CD4-positive, alpha-beta T cell treated with Interleukin-15 for 4 hours (primary cell): ENCODE measurements at regions not wholly inside any gene's neighbourhood (a gene's known extent, or its start where the extent isn't known, plus 50 kb on each side); places are given as distances from the start of the nearest gene placed in this dataset.
"Not testable (repeated sequence)": the region's sequence is repeated elsewhere in the genome, so short reads cannot be mapped to it uniquely, and the experiment has no call there.

Experiments
- DNase-seq: peaks from one replicate; pipeline ENCODE4 v3.0.0-alpha.2; 2020; ENCODE audit warnings: low spot score

DNA sequence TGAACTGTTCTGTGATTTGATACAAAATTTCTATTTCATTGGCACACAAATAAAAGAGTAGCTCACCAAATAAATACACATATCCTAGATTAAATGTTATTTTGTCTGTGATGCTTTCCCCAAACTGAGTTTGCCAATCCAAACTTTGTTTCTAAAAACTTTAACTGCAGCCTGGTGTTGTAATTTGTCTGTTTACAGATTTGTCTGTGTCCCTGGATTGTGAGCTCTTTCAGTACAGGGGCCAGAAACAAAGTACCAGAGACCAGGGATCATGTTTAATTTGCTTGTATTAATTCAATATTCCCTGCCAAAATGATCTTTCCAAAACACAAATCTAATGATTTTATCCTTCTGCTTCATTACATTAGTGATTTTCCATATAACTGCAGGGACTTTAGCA, 1044.6 kb upstream of the GJE1 start:
- no peak for DNase-seq

DNA sequence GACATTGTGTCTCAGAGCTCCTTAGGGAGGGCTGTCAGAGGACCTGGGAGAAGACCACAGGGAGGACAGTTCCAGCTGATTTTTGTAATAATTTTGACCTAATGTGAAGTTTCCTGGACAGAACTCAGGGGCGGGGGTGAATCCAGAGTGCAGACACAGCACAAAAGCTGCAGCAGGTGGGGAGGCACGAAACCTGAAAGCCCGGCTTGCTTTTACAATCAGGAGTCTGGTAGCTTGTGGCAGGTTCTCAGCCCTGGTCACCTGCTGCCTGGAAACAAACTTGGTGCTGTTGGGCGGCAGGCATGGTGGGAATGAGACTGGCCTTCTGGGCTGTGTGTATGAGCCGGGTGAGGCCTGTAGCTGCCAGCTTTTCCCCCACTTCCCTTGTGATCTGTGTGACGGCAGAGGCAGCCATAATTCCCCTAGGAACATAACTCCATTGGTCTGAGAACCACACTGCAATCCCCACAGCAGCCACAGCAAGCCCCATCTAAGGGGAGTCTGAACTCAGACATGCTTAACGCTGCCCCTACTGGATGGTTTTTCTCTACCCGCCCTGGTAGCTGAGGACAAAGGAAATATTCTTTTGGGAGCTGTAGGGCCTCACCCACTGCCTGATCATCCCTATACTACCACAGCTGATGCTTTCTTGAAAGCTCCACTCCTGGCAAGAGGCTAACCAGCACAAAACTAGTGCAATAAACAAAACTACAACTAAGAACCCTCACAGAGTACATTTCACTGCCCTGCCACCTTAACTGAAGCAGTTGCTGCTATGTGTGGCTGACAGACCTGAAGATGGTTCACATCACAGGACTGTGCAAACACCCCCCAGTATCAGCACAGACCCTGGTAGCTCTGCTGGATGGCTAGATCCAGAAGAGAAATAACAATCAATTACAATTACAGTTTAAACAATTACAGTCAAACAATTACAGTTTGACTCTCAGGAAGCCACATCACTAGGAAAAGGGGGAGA, 1055.1 kb upstream of the GJE1 start:
- DNase-seq = no peak

DNA sequence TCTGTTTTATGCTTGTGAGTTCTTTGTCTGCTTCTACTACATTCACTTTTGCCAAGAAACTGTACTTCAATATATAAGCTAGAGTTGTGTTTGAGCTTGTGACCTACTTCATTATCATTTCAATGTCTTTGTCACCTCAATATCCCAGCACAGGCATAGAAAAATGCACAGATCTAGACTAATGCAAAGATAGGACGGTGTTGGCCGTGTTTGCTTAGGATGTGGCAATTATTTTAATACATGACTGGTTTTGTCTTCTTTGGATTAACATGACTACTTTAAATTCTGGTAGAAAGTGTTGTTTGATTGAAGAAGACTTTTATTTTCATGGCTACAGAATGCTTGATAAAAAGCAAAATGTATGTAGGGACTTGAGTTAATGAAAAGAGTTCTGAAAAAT, 1075.0 kb upstream of the GJE1 start:
- no peak for DNase-seq

DNA sequence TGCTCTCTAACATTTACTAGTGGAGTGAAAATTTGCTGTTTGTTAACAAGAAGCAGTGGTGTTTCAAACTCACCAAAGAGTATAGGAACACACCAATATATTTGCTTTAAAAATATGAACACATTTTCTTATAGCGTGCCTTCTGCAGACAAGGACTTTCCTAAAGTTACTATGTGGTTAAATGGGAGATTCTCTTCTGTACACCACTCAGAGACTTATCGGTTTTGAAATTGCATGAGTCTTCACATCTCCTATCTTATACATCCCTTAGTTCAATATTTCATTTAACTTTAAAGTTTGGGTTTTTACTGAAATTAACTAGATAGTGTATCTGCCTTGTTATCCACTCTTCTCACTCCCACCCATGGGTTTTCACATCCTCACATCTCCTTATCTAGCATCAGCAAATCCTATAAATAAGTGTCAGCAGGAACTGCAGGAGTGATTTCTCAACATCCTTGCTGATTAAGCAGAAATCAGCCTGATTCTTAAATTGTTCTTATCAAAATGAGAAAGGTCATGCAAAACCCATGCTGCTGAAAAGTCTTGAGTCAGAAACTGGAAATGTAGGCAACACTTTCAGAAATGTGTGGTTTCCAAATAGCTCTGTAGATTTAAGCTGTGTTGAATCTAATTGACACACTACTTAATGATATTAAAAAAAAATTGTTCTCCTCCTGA, 1075.6 kb upstream of the GJE1 start:
- DNase-seq = no peak

DNA sequence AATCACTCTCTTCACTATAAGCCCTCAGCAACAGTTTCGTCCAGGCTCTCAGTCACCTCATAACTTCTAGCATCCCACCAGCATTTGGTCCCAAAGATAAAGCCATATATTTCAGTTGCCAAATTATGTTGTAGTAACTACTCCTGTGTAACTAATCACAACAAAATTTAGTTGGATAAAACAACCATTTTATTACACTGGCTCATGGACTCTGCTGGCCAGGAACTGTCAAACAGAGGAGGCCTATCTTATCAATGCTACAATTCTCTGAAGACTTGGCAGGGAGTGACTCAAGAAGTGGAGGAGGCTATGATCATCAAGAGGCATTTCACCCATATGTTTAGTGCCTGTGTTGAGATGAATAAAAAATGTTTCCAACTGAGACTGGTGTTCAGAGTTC, 1082.3 kb upstream of the GJE1 start:
- no peak for DNase-seq

DNA sequence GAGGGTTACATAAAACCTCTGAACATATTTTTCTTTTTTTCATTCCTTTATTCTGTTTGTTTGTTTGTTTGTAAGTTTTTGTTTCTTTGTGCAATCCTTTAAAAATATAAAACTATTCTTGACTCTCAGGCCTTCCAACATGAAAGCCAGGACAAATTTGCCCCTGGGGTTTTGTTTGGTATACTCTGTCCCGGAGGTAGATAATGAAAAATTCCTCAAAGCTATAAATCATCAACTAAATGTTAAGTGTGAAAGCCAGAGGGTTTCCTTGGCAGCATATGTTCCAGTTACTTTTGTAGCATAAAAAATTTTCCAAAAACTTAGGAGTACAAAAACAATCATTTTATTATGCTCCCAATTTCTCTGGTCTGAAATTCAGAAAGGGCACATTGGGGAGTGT, 1084.3 kb upstream of the GJE1 start:
- DNase-seq = no peak

DNA sequence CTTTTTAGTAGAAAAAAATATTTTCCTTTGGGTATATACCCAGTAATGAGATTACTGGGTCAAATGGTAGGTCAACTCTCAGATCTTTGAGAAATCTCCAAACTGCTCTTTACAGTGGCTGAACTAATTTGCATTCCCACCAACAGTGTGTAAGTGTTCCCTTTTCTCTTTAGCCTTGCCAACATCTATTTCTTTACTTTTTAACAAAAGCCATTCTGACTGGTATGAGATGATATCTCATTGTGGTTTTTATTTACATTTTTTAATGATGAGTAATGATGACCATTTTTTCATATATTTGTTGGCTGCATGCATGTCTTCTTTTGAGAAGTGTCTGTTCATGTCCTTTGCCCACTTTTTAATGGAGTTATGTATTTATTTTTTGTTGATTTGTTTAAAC, 1086.2 kb upstream of the GJE1 start:
- DNase-seq = not testable (repeated sequence)

DNA sequence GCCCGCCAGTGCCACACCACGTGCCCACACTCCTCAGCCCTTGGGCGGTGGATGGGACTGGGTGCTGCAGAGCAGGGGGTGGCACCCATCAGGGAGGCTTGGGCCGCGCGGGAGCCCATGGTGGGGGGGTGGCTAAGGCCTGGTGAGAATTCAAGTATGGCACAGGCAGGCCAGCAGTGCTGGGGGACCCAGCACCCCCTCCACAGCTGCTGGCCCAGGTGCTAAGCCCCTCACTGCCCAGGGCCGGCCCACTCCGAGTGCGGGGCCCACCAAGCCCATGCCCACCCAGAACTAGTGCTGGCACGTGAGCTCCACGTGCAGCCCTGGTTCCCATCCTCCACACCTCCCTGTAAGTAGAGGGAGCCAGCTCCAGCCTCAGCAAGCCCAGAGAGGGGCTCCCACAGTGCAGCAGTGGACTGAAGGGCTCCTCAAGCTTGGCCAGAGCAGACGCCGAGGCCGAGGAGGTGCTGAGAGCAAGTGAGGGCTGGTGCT, 1091.1 kb upstream of the GJE1 start:
- no peak for DNase-seq

DNA sequence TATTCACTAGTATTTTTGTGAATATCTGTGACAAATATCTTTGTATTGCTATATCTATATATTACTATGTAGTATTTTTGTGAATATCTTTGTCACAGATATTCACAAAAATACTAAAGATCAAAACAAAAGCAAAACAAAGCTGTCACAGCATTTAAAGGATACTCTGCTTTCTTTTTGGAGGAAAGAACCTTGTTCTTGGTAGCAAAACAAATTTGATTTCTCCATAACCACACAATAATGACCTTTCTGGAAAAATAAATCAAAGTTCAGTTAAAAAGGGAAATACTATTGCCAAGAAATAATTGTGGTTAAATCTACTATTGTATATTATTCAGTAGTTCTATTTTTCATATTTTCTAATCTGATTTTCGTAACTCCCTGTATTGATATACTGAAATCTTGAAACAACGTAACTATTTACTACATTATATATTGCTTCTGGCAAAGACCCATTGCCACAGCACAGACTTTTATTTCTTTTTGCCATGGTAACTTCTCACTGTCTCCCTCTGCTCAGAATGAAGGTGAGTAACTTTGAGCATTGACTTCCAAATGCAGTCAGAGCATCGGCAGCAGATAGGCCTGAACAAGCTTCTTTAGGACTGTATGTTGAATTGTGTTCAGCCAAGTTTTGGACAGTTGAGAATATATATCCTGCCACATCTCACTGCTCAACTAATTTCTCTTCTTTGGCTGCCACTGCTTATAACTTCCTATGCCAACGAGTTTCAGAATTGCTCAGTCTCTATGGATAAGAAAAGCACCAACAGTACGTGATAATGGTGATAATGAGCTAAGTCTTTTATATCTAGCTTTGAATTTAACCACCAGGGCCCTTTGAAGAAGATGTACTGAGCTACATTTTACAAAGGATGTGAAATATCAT, 1097.2 kb upstream of the GJE1 start:
- no peak for DNase-seq

DNA sequence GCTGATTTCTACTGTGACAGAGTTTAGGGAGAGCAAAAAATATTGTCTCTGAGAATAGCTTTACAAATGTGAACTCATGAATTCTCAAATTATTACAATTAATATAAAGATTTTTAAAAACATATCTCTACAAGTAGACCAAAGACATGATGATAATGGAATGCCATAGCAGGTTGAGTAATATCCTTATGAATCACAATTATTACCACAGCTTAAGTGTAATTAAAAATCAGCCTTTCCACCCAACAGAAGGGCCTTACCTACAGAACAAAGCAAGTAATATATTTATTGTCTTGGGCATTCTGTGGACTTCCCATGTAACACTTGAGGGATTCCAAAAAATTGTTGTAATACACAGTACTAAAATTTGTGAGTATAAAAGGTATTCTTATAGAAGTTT, 1099.6 kb upstream of the GJE1 start:
- no peak for DNase-seq

DNA sequence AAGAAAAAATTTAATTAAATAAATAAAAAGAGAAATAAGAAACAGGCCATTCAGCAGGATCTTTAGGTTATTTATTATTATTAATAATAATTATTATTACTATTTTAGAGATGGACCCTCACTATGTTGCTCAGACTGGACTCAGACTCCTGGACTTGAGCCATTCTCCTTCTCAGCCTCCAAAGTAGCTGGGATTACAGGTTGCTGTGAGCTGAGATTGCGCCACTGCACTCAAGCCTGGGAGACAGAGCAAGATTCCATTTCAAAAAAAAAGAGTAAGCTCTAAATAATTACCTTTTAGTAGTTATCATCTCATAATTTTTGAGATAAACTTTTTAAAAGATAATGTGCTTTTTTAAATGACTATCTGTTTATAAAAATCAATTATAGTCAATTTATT, 1102.8 kb upstream of the GJE1 start:
- no peak for DNase-seq

DNA sequence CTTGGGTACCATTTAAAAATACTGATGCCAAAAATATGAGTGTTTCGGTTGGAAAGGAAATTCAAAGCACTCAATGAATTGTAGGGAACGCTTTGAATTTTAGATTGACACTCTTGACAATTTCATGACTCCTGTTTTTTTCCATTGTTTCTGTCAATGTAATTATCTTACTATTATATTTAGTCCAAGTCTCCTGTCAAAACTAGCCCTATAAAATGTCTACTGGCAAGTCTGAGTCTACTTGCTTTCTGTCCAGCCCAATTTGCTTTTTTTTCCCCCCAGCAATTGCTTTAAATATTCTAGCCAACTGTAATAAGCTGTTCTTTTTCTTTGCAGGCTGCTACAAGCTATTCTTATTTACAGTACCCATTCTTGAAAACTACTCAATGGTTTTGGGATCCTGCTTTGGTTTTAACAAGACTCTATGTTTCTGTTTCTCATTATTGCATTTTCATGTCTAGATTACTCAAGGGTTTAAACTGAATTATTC, 1103.9 kb upstream of the GJE1 start:
- DNase-seq = no peak

DNA sequence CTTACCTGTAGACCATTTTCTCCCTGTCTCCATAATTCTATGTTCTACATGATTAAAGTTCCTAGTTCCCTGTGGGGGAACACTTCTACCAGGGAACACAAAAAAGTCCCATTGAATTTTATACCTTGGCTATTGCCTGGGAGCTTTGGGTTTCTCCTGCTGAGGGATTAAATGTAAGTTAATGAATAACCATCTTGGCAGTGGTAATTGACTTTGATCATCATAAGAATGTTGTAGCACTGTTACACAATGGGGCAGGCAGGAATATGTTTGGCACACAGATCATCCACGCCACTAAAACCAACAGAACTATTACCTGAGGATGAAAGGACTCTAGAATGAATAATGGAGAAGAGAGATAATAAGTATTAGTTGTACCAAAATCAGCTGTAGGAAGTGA, 1106.2 kb upstream of the GJE1 start:
- no peak for DNase-seq

DNA sequence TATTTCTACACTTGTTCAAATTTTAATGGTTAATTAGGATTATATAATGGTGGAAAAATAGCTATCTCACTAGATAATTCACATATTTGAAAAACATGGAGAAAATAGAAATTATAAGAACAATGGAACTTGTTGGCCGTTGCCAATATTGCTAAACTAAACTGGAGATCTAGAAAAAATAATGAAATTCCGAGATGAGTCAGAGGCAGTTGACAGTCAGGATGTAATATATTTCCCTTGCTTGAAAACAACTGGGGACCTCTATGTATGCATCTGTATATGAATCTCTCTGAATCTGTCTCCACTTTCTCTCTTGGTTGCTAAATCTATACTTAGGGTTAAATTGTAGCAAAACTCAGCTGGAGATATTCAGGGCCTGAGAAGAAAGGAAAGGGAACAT, 1108.2 kb upstream of the GJE1 start:
- no peak for DNase-seq

DNA sequence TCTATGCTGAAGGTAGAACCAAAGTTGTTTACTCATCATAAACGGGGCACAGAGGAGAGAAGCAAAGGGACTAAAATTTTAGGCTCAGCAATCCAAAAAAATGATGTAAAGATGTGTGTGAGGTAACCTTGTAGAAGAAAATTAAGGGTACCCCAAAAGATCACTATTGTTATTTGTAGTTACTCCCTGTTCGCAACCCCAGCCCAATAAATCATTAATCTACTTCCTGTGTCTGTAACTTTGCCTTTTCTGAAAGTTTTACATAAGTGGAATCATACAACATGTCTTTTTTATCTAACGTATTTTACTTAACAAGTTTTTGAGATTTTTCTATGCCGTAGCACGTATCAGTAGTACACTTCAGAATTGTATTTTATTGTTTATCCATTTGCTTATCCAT, 1114.8 kb upstream of the GJE1 start:
- no peak for DNase-seq

DNA sequence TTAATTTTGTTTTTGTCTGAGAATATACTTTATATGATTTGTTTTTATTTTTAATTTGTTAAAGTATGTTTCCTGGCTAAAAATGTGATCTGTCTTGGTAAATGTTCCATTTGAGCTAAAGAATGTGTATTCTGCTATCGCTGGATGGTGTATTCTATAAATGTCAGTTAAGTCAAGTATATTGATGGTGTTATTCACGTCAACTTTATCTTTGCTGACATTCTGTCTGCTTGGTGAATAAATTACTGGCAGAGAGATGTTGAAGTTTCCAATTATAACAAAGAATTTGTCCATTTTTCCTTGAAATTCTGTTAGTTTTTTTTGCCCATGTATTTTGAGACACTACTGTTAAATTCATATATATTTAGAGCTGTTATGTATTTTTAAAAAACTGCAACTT, 1131.8 kb upstream of the GJE1 start:
- DNase-seq = no peak

DNA sequence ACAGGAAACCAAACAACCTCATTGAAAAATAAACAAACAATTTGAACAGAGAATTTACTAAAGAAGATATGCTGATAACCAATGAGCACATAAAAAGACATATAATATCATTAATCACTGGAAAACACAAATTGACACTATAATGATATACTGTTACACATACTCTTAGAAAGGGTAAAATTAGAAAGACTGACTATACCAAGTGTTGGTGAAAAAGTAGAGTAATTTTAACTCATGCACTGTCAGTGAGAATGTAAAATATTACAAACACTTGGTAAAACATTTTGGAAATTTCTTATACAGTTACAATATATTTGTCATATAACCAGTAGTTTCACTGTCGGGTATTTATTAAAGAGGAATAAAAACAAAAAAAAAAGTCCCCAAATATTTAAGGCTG, 1139.2 kb upstream of the GJE1 start:
- no peak for DNase-seq

DNA sequence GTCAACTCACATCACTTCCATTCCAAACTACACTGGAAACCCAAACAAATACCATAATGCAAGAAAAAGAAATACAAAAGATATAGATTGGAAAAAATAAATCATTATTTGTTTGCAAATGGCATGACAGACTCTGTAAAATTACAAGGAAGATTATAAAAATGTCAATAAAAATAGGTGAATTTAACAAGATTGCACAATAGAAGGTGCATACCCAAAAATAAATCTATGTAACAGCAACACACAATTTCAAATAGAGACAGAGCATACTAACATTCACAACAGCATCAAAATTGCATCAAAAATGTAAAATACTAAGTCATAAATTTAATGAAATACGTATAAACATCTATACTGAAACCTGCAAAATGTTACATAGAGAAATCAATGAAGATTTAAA, 1140.0 kb upstream of the GJE1 start:
- DNase-seq = no peak

DNA sequence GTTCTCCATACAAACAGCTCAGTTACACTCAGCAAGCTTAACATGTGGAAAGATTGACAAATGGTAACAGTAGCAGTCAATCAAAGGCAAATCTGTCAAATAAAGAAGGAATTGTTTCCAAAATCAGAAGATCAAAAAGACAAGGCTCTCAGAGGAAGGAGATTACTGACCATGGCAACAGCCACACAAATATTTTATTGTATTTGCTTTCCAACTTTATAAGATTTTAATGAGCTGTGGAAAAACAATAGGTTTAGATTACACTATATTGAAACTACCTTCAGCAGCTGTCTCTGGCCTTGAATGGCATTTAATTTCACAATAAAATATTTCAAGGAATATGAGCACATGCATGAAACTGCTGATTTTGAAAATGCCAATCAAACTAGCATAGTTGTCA, 1143.9 kb upstream of the GJE1 start:
- no peak for DNase-seq

DNA sequence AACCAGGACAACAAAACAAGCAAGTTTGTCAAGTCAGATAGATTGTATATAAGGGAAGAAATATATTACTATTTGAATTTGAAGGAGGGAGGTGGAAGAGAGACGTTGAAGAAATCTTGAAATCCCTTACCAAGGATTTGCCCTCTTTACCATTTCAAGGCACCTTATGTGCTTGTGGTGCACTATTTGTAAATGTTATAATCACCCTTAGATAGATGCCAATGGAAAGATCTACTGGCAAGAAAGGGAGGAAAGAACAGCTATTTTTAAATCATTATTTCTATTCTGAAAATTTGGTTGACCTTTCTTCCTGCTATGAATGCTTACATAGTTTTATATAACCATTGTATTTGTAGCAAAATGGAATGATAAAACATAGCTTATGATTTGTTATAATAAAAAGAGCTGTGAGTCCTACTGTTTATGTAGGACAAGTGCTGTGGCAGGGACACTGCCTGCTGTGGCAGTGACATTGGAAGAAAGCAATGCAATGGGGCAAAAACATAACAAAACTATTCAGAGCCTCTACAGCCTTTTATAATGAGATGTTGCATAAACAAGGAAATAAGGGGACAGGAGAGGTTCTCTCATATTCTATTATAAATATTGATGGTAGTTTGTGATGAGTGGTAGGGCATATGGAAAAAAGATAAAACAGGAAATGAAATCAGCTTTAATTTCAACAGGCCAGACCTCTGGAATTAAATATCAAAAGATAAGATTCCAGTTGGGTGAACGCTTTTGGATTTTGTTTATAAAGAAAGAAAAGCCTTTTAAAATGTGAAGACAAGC, 1145.2 kb upstream of the GJE1 start:
- DNase-seq = no peak

DNA sequence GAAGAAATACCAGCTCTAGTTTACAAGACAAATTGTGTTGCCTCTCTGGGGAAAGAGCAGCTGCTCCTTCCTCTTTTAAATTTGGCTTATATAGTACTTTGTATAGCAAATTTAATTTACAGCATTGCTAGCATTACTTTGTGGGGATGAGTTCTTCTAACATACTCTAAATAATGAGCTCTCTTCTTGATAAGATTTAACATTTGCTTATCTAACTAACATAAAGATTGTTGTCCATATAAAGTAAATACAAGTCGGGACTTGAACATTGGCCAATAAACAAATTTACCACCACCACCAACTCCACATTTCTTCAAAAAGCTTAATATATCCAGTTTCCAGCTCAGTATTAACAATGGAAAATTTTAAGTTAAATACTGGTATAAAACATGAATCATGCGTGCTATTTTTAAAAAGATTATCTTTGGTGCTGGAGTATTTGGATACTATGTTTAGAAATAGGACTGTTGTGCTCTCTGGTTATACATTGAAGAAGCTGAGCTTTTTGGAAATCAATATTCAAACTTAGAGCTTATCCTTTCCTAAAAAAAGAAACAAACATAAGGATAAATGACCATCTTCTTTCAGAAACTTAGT, 1146.9 kb upstream of the GJE1 start:
- no peak for DNase-seq
